ENCODE measurements at regions not wholly inside any gene's neighbourhood (a gene's known extent, or its start where the extent isn't known, plus 50 kb on each side); places are given as distances from the start of the nearest gene placed in this dataset.

- H2BK15ac ChIP-seq (replicated peaks; ENCODE audit: low read depth), result no peak overlapping the region
- H3K4ac ChIP-seq (ENCODE audit: low read depth, low read length), result no peak overlapping the region
- H3K9ac ChIP-seq (ENCODE audit: low read length), result no peak overlapping the region
- H2BK120ac ChIP-seq (ENCODE audit: low read depth, low read length), result no peak overlapping the region
- H3K79me1 ChIP-seq (ENCODE audit: low read length), result no peaks in the 10 kb centered on the region
- H3K27ac ChIP-seq (ENCODE audit: low read depth, low read length), result no peak overlapping the region
- H4K5ac ChIP-seq (ENCODE audit: low read length), result no peak overlapping the region
- no peak overlapping the region for H3K56ac ChIP-seq (ENCODE audit: low read length)
- WGBS (ENCODE audit: extremely low coverage, insufficient coverage, low lambda C conversion rate), result no CpG with 5 or more reads among the region's 8 CpGs
- H3K4me2 ChIP-seq (ENCODE audit: low read length), result no peak overlapping the region
- H3K23ac ChIP-seq (ENCODE audit: low read length), result no peak overlapping the region
- H3K4me1 ChIP-seq (ENCODE audit: control insufficient read depth, low read depth, low read length), result no peaks in the 10 kb centered on the region
- peak overlapping the region; percentile 47 for H2AK5ac ChIP-seq (ENCODE audit: low read length)
- H3K27me3 ChIP-seq (ENCODE audit: insufficient read depth, low read length, poor library complexity), result no peaks in the 10 kb centered on the region
- no peak for DNase-seq
- no peaks in the 10 kb centered on the region for H3K79me2 ChIP-seq (ENCODE audit: control insufficient read depth, insufficient read depth, low read length)
- H4K8ac ChIP-seq (ENCODE audit: low read depth, low read length), result no peak overlapping the region
- H3K4me3 ChIP-seq (ENCODE audit: low read length), result no peak overlapping the region
- no peak overlapping the region for H2BK5ac ChIP-seq (ENCODE audit: low read length)
- no peaks in the 10 kb centered on the region for H3K36me3 ChIP-seq (ENCODE audit: control insufficient read depth, insufficient read depth, low read length)
- H3K18ac ChIP-seq (ENCODE audit: low read length), result no peak overlapping the region
Measured at GRCh38 chr9:2356041-2356790, 265.4 kb upstream of the VLDLR start.

- Histone ChIP-seq H3K4me2 (ENCODE audit: low read length) (no peak overlapping the region), H2BK5ac (ENCODE audit: low read length) (no peak overlapping the region), H2BK15ac (replicated peaks; ENCODE audit: low read depth) (no peak overlapping the region), H3K4me3 (ENCODE audit: low read length) (no peak overlapping the region), H3K79me2 (ENCODE audit: control insufficient read depth, insufficient read depth, low read length) (no peaks in the 10 kb centered on the region), H3K4me1 (ENCODE audit: control insufficient read depth, low read depth, low read length) (no peaks in the 10 kb centered on the region), H3K36me3 (ENCODE audit: control insufficient read depth, insufficient read depth, low read length) (no peaks in the 10 kb centered on the region), H3K27me3 (ENCODE audit: insufficient read depth, low read length, poor library complexity) (no peaks in the 10 kb centered on the region), H3K4ac (ENCODE audit: low read depth, low read length) (no peak overlapping the region), H3K27ac (ENCODE audit: low read depth, low read length) (no peak overlapping the region), H3K23ac (ENCODE audit: low read length) (no peak overlapping the region), H3K18ac (ENCODE audit: low read length) (no peak overlapping the region), H3K9ac (ENCODE audit: low read length) (no peak overlapping the region), H3K56ac (ENCODE audit: low read length) (no peak overlapping the region), H2BK120ac (ENCODE audit: low read depth, low read length) (no peak overlapping the region), H4K5ac (ENCODE audit: low read length) (no peak overlapping the region), H4K8ac (ENCODE audit: low read depth, low read length) (no peak overlapping the region), H3K79me1 (ENCODE audit: low read length) (no peaks in the 10 kb centered on the region), H2AK5ac (ENCODE audit: low read length) (no peak overlapping the region)
- no peak for DNase-seq
- no CpG with 5 or more reads among the region's 3 CpGs for WGBS (ENCODE audit: extremely low coverage, insufficient coverage, low lambda C conversion rate)
Measured at GRCh38 chr9:2359891-2360471, 261.6 kb upstream of the VLDLR start.

DNA sequence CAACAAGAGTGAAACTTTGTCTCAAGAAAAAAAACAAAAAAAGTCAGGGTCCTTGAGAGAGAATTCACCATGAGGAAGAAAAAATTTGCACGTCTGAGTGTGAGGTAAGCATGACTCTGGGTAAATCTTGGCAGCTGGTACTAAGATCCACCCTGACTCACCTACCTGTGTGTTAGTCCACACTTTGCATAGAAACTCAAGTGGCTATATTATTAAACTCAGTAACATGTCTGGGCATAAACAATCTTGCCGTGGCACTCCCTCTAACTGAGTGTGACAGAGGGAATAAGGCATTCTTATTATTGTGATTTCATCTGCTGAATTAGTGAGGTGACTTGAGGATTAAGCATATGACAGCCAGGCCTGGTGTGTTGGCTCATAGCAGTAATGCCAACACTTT, 259.4 kb upstream of the VLDLR start:
- Histone ChIP-seq H2BK120ac (ENCODE audit: low read depth, low read length) (no peak overlapping the region), H3K9ac (ENCODE audit: low read length) (no peak overlapping the region), H3K27ac (ENCODE audit: low read depth, low read length) (no peak overlapping the region), H3K79me1 (ENCODE audit: low read length) (no peaks in the 10 kb centered on the region), H2AK5ac (ENCODE audit: low read length) (no peak overlapping the region), H3K4me2 (ENCODE audit: low read length) (no peak overlapping the region), H3K4me1 (ENCODE audit: control insufficient read depth, low read depth, low read length) (no peaks in the 10 kb centered on the region), H3K56ac (ENCODE audit: low read length) (no peak overlapping the region), H3K79me2 (ENCODE audit: control insufficient read depth, insufficient read depth, low read length) (no peaks in the 10 kb centered on the region), H3K36me3 (ENCODE audit: control insufficient read depth, insufficient read depth, low read length) (no peaks in the 10 kb centered on the region), H3K18ac (ENCODE audit: low read length) (no peak overlapping the region), H3K27me3 (ENCODE audit: insufficient read depth, low read length, poor library complexity) (no peaks in the 10 kb centered on the region), H2BK5ac (ENCODE audit: low read length) (no peak overlapping the region), H3K4me3 (ENCODE audit: low read length) (no peak overlapping the region), H4K5ac (ENCODE audit: low read length) (no peak overlapping the region), H2BK15ac (replicated peaks; ENCODE audit: low read depth) (no peak overlapping the region), H3K4ac (ENCODE audit: low read depth, low read length) (no peak overlapping the region), H4K8ac (ENCODE audit: low read depth, low read length) (no peak overlapping the region), H3K23ac (ENCODE audit: low read length) (no peak overlapping the region)
- DNase-seq, result no peak
- no CpG with 5 or more reads among the region's 2 CpGs for WGBS (ENCODE audit: extremely low coverage, insufficient coverage, low lambda C conversion rate)

DNA sequence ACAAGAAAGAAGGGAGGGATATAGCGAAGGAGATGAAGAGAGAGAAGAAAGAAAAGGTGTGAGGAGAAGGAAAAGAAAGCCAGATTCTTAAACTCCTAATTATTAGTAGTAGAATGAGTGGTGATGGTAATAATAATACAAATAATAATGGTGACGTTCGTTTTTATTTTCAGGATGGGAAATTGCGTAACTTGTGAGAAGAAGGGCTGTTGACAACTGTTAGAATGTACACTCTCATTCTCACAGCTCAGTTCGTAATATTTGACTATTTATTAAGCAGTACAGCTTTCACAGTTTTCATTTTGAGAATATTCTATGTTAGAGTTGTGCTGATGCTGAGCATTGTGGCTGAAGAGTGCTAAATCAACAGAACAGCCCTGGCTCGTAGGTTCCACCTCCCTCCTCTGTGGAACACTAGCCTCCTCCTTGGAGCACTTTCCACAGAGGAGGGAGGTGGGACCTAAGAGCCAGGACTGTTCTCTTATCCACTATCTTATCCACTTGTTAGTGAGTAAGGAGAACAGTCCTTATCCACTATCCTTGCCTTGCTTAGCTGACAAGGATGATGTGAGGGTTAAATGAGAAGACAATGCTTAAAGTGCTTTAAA, 258.3 kb upstream of the VLDLR start:
- Histone ChIP-seq H3K23ac (ENCODE audit: low read length) (no peak overlapping the region), H4K8ac (ENCODE audit: low read depth, low read length) (no peak overlapping the region), H3K4me2 (ENCODE audit: low read length) (no peak overlapping the region), H3K36me3 (ENCODE audit: control insufficient read depth, insufficient read depth, low read length) (no peaks in the 10 kb centered on the region), H3K27ac (ENCODE audit: low read depth, low read length) (no peak overlapping the region), H3K9ac (ENCODE audit: low read length) (no peak overlapping the region), H2AK5ac (ENCODE audit: low read length) (no peak overlapping the region), H2BK15ac (replicated peaks; ENCODE audit: low read depth) (no peak overlapping the region), H3K56ac (ENCODE audit: low read length) (no peak overlapping the region), H3K79me1 (ENCODE audit: low read length) (no peaks in the 10 kb centered on the region), H2BK5ac (ENCODE audit: low read length) (no peak overlapping the region), H3K27me3 (ENCODE audit: insufficient read depth, low read length, poor library complexity) (no peaks in the 10 kb centered on the region), H4K5ac (ENCODE audit: low read length) (no peak overlapping the region), H3K18ac (ENCODE audit: low read length) (no peak overlapping the region), H3K79me2 (ENCODE audit: control insufficient read depth, insufficient read depth, low read length) (no peaks in the 10 kb centered on the region), H3K4me3 (ENCODE audit: low read length) (no peak overlapping the region), H3K4me1 (ENCODE audit: control insufficient read depth, low read depth, low read length) (no peaks in the 10 kb centered on the region), H2BK120ac (ENCODE audit: low read depth, low read length) (no peak overlapping the region), H3K4ac (ENCODE audit: low read depth, low read length) (no peak overlapping the region)
- peak; percentile 42 for DNase-seq
- WGBS (ENCODE audit: extremely low coverage, insufficient coverage, low lambda C conversion rate), result 100% methylated on average over 3 of the region's 6 CpGs

GRCh38 chr9:2363781-2364180, 257.8 kb upstream of the VLDLR start:
- Histone ChIP-seq H3K18ac (ENCODE audit: low read length) (no peak overlapping the region), H3K79me1 (ENCODE audit: low read length) (no peaks in the 10 kb centered on the region), H3K27me3 (ENCODE audit: insufficient read depth, low read length, poor library complexity) (no peaks in the 10 kb centered on the region), H3K4ac (ENCODE audit: low read depth, low read length) (no peak overlapping the region), H3K4me1 (ENCODE audit: control insufficient read depth, low read depth, low read length) (no peaks in the 10 kb centered on the region), H3K79me2 (ENCODE audit: control insufficient read depth, insufficient read depth, low read length) (no peaks in the 10 kb centered on the region), H3K56ac (ENCODE audit: low read length) (no peak overlapping the region), H2AK5ac (ENCODE audit: low read length) (no peak overlapping the region), H3K36me3 (ENCODE audit: control insufficient read depth, insufficient read depth, low read length) (no peaks in the 10 kb centered on the region), H3K9ac (ENCODE audit: low read length) (no peak overlapping the region), H4K5ac (ENCODE audit: low read length) (no peak overlapping the region), H3K4me3 (ENCODE audit: low read length) (no peak overlapping the region), H4K8ac (ENCODE audit: low read depth, low read length) (no peak overlapping the region), H3K4me2 (ENCODE audit: low read length) (no peak overlapping the region), H3K27ac (ENCODE audit: low read depth, low read length) (no peak overlapping the region), H3K23ac (ENCODE audit: low read length) (no peak overlapping the region), H2BK5ac (ENCODE audit: low read length) (no peak overlapping the region), H2BK120ac (ENCODE audit: low read depth, low read length) (no peak overlapping the region), H2BK15ac (replicated peaks; ENCODE audit: low read depth) (no peak overlapping the region)
- no peak for DNase-seq
- no CpG with 5 or more reads among the region's 1 CpG for WGBS (ENCODE audit: extremely low coverage, insufficient coverage, low lambda C conversion rate)
